HG03196 (cell line): ENCODE measurements at regions not wholly inside any gene's neighbourhood (a gene's known extent, or its start where the extent isn't known, plus 50 kb on each side); places are given as distances from the start of the nearest gene placed in this dataset.

Experiments used
- ATAC-seq: cut with Tn5 transposase; IDR thresholded peaks from one replicate; pipeline ENCODE4 v1.9.1; 2021; ENCODE audit not compliant: unreplicated experiment

DNA sequence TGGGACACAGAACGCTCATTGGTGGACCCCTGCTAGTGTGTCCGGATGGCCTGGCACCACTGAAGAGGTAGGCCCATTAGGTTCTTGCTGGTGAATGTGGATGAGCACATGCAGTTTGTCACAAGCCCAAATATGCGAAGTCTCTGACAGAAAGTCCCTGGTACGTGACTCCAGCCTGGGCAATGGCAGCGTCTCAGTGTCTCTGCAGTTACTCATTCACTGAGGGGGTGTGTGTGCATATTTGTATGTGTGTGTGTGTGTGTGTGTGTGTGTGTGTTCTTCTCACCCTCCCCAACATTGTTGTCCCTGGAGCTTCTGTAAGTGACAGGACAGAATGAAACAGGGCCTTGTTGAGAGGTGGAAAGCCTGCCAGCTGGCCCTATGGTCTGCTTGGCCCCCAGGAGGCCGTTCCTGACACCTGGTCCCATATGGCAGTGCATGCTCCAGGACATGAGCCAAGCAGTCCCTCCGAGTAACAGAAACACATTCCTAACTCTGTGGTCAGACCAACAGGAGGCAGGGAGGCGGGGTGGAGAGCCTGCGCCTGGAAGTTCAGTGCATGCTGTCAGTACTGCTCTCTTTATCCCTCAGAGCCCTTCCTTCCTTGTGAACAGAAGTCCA is 169.9 kb downstream of the SLC28A3 start:
- ATAC-seq: no peak

DNA sequence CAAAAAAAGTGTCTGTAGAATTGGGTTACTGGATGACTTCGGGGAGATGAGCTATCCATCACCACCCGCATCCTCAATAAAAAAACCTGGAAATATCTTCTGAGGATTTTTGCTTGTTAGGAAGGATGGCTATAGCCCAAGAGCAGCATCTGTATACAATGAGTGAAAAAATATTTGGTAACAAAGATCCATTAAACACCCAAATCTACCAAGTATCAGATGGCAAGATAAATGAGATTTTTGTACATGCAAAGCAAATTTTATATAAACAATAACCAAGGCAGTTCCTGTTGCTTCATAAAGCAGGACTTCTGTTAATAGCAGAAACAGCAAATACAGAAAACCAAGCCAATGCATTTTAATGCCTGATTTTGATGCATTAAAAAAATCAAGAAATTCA is 166.6 kb downstream of the SLC28A3 start:
- no peak for ATAC-seq

DNA sequence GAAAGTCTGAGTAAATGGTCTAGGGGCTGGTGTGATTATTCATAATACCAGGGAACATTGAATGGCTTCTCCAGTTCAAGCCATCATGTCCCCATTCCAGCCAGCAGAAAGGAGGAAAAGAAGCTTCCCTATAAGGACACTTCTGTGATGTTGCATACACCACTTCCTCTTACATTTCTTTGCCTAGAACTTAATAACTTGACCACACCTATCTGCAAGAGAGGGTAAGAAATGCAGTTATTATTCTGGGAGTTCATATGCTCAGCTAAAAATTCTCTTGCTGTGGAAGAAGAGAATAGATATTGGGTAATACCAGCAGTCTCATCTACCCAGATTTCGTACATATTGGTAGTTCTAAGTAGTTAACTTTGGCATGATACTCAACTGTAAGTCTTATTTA is 166.1 kb downstream of the SLC28A3 start:
- ATAC-seq: no peak

DNA sequence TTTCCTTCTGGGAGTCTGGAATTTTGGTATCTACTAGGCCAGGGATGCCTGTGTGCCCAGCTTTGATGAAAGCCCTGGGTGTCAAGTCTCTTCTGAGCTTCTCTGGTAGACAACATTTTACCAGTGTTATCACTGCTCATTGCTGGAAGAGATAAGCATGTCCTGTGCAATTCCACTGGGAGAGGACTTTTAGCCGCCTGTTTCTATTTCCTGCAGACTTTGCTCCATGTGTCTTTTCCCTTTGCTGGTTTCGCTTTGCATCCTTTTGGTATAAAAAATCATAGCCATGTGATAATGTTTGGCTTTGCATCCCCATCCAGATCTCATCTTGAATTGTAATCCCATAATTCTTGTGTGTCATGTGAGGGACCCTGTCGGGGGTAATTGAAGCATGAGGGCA is 163.2 kb downstream of the SLC28A3 start:
- no peak for ATAC-seq

DNA sequence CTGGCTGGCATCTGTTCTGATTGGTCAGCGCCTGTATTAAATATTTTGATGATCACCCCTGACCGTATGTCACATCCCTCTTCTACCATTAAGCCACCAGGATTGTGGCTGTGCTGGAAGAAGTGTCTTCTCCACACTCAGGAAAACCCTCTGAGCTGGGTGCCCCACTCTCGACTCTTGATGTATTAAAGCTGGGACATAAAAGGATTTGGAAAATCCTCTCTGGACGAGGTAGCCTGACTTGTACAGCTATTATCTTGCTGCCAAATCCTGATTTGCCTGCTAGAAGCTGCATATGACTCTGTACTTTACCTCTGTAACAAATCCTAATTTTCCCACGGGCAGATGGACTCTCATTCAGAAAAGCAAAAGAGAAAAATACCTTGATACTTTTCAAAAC is 161.0 kb downstream of the SLC28A3 start:
- no peak for ATAC-seq

DNA sequence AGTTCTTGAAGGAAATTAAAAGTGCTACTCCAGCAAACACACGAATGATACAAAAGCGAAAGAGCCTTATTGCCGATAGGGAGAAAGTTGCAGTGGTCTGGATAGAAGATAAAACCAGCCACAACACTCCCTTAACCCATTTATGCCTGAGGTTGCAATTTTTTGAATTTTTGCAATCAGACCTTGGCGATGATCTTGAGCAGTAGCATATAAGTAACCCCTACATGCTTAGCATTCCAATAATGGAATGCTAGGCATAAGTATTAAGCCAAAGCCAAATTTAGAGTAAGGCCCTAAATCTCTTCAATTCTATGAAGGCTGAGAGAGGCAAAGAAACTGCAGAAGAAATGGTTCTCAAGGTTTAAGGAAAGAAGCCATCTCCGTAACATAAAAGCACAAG is 153.5 kb downstream of the SLC28A3 start:
- no peak for ATAC-seq

DNA sequence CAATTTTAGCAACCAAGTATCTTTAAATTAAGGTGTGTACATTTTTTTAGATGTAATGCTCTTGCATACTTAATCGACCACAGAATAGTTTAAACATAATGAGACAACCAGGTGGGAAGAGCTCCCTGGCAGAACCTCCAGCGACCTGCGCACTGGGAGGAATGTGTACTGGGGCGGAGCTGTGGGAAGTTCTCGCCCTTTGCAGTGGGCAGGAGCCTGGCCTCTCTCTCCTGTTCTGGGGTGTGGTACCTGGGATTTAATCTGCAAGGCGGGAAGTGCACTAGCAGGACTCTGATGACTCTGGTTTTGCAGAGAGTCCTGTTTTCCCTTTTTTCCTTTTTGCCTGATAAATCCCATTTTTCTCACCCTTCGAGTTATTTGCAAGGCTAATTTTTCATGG is 150.7 kb downstream of the SLC28A3 start:
- no peak for ATAC-seq

DNA sequence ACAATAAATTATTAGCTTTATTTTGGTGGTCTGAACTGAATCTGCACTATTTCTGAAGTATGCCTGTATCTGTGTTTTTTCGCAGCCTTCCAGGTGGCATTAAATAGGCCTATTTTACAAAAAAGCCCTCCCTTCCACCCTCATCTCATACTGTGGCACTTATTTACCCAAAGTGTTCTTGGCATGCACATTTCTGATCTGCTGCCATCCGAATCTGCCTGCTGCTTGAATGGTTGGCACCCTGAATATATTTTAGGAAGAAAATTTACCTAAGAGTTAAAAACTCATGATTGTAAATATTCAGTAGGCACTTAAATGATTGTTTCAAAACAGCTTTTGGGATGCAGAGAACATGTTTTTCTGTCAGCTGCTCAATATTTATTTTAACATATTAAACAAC is 150.1 kb downstream of the SLC28A3 start:
- ATAC-seq: no peak

DNA sequence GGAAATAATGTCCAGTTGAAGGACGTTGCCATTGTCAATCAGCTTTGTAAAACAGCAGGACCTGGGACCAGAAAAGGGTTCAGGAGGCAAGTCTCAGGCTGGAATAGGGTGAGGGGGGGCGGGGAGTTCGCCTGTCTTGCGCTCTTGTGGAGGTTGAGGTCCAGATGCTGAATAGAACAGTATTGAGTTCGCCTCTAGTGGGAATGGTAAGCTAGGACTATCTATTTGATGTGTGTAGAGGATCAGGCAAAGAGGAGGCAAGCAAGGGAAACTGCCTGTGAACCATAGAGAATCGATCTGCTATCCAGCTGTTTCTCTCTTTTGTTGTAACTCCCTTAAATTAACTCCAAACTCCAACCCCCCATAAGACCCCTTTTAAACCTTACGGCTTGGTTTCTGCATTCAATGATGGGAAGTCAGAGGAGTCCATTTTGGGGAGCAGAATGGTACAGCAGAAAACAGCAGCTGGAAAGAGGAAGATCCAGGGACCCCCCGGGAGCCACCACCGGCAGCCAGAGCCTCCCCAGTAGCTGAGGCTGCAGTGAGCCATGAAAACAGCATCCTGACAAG is 133.7 kb downstream of the SLC28A3 start:
- ATAC-seq: no peak

DNA sequence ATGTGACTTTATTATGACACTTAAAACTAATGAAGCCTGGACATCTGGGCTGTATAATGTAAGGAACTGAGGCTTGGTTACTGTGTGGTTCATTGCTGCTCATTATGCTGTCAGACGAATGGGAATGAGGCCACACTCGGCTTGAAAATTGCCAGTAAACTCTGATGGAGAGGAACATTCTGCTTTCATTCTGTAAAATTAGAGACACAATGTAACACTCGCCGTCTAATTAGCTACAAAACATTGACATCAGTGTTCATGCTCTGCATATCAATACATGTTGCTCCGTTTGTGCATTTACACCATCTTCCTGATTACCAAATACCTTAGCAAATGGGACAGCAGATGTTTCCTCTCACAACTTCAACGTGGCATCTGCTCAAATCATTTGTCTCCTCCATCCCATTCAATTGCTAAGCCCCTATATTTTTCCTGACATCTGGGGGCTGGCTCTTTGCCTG is 133.0 kb downstream of the SLC28A3 start:
- no peak for ATAC-seq

DNA sequence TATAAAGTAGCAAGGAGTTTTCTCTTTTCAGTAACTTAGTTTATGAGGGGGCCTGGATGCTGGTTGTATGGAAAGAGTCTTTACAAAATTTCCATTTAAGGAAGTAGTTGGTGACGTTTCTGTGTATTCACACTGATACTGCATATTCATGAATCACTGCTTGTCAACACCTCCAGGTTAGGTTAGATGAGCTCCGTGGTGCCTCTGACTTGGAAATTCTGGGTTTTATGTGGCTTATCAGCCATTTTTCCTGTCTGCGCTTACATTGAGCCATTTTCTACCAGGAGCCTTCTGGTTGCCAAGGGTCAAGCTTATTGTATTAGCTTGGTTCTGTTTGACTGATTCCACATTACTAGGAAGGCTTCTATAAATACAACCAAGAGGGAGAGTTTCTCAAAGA is 128.3 kb downstream of the SLC28A3 start:
- ATAC-seq: no peak

DNA sequence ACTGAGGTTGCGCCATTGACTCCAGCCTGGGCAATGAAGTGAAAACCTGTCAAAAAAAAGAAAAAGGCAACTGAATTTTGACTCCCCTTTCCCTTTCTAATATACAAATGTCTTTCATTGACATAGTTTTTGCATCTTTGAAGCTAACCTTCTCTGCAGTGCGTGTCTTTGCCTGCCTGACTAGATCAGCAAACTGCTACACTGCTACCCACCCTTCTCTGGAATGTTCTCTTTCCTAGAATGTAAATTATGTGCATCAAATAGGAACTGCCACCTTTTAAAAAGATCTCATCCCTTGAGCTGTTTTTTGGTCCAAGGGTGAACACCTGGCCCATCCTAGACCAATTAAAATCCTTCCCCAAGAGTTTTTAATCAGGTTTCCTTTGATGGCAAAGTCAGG is 127.6 kb downstream of the SLC28A3 start:
- ATAC-seq: no peak

DNA sequence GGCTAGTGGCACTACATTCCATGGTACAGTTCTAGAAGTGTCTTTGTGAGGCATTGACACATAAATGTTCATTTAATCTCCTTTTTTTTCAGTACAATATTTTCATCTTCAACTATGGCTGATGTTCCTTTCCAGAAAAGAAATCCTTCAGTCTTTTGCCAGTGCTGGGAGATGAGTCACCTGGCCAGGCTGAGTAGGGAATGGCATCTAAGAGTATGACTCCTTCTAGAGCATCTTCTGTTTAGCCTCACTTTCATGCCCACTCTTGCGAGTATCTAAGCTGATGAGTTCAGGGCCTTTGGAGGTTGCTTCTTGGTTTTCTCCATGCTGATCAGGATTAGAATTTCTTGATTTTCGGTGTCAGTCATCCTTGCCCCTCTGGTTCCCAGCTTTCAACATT is 124.4 kb downstream of the SLC28A3 start:
- no peak for ATAC-seq

DNA sequence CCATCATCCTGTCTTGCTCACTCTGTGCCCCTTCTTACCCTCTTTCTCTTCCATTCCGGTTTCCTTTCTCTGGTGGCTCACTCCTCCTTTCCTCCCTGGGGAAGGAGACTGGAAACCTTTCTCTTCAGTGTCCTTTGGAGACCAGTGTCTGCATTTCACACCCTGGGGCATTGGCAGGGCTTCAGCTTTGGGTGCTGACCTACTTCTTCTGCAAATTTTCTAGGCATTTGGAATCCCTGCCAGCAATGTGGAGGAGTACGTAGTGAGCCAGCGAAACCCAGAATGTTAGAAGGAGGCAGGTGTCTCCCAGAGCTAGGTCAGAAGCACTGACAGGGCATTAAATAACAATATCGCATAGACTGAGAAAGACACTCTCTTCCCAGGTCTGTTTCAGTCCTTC is 122.2 kb downstream of the SLC28A3 start:
- no peak for ATAC-seq

DNA sequence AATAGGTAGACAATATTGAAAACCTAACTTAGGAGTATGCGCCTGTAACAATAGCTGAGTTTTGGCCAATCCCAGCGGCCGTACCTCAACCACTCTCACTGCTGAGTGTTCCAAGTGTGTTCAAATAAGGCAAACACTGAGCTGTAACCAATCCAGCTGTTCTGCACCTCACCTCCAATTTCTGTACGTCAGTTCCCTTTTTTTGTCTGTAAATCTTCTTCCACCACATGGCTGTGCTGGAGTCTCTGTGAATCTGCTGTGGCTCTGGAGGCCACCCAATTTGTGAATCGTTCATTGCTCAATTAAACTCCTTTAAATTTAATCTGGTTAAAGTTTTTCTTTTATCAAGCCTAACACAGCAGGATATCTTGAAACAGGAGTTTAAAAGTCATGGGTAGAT is 116.3 kb downstream of the SLC28A3 start:
- ATAC-seq: no peak
